ENCODE measurements at regions not wholly inside any gene's neighbourhood (a gene's known extent, or its start where the extent isn't known, plus 50 kb on each side); places are given as distances from the start of the nearest gene placed in this dataset.

DNA sequence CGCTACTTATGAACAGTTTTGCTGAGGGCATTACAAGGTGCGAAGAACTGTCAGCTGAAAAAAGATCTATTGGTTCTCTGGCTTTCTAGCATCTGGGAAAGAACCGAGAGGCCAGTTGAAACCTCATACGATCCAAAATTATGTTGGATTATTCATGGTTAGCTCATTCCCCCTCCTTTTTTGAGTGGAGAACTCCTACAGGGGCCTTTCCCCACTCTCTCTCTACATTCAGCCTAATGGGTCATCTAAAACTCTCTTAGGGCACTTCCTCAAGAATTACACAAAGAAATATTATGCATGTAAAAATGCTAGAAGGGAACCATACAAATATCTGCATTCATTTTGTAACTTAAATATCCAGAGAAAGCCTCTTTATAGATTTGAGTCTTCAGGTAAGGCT, 358.2 kb downstream of the ADGRL2 start:
- no peaks in the 10 kb centered on the region for H3K36me3 ChIP-seq (ENCODE audit: control insufficient read depth in 2 of 2, insufficient read depth in 2 of 2, low read length in 1 of 2)
- no peaks in the 10 kb centered on the region for H3K9me3 ChIP-seq (ENCODE audit: control insufficient read depth in 2 of 2, insufficient read depth in 1 of 2, low read length in 1 of 2)
- H3K27ac ChIP-seq (ENCODE audit: low read depth in 1 of 2, low read length in 1 of 2) = no peak overlapping the region
- H3K27me3 ChIP-seq (ENCODE audit: control insufficient read depth in 2 of 2, insufficient read depth in 1 of 2, low read length in 1 of 2) = peaks cover 0 to 5% of the 10 kb centered on the region in 2 donors
- peaks cover 11 to 25% of the 10 kb centered on the region in 2 donors for H3K4me1 ChIP-seq (ENCODE audit: control insufficient read depth in 2 of 2, insufficient read depth in 2 of 2, low read length in 2 of 2)
- H3K4me3 ChIP-seq (ENCODE audit: low read length in 2 of 2) = no peak overlapping the region
- WGBS = 97% methylated on average over 4 of the region's 4 CpGs
- DNase-seq (ENCODE audit: low read depth in 6 of 9, low spot score in 9 of 9) = no peak

GRCh38 chr1:82154219-82154970, 353.7 kb downstream of the ADGRL2 start:
- peaks cover 0 to 5% of the 10 kb centered on the region in 2 donors for H3K27me3 ChIP-seq (ENCODE audit: control insufficient read depth in 2 of 2, insufficient read depth in 1 of 2, low read length in 1 of 2)
- H3K4me3 ChIP-seq (ENCODE audit: low read length in 2 of 2) = no peak overlapping the region
- H3K9me3 ChIP-seq (ENCODE audit: control insufficient read depth in 2 of 2, insufficient read depth in 1 of 2, low read length in 1 of 2) = no peaks in the 10 kb centered on the region
- no peak for DNase-seq (ENCODE audit: low read depth in 6 of 9, low spot score in 9 of 9)
- H3K36me3 ChIP-seq (ENCODE audit: control insufficient read depth in 2 of 2, insufficient read depth in 2 of 2, low read length in 1 of 2) = no peaks in the 10 kb centered on the region
- peaks cover 0 to 7% of the 10 kb centered on the region in 2 donors for H3K4me1 ChIP-seq (ENCODE audit: control insufficient read depth in 2 of 2, insufficient read depth in 2 of 2, low read length in 2 of 2)
- no peak overlapping the region for H3K27ac ChIP-seq (ENCODE audit: low read depth in 1 of 2, low read length in 1 of 2)
- WGBS = 84% methylated on average over 4 of the region's 4 CpGs

- Histone ChIP-seq H3K4me1 (ENCODE audit: control insufficient read depth in 2 of 2, insufficient read depth in 2 of 2, low read length in 2 of 2) (peaks cover 0 to 7% of the 10 kb centered on the region in 2 donors), H3K27me3 (ENCODE audit: control insufficient read depth in 2 of 2, insufficient read depth in 1 of 2, low read length in 1 of 2) (peaks cover 0 to 5% of the 10 kb centered on the region in 2 donors), H3K27ac (ENCODE audit: low read depth in 1 of 2, low read length in 1 of 2) (no peak overlapping the region), H3K9me3 (ENCODE audit: control insufficient read depth in 2 of 2, insufficient read depth in 1 of 2, low read length in 1 of 2) (no peaks in the 10 kb centered on the region), H3K36me3 (ENCODE audit: control insufficient read depth in 2 of 2, insufficient read depth in 2 of 2, low read length in 1 of 2) (no peaks in the 10 kb centered on the region), H3K4me3 (ENCODE audit: low read length in 2 of 2) (no peak overlapping the region)
- peak in 2 of 9 donors; percentile 17 to 54 for DNase-seq (ENCODE audit: low read depth in 6 of 9, low spot score in 9 of 9)
Measured at GRCh38 chr1:82153752-82154151, 353.0 kb downstream of the ADGRL2 start.

DNA sequence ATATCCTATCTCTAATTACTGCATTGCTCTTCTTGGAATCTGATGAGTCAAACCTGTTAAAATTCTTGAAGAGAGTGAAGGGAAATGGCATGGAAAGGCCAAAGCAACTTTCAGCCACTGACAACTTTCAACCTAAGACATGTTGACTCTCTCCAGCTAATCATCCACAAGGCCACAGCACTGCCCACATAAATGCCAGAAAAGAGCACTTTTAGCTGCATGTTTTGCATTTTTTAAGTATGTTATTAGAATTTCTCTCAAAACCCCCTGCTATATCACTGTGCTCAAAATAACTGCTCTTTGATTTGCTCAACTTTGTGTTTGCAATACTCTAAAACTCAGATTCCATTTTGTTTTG, 352.5 kb downstream of the ADGRL2 start:
- peaks cover 0 to 7% of the 10 kb centered on the region in 2 donors for H3K4me1 ChIP-seq (ENCODE audit: control insufficient read depth in 2 of 2, insufficient read depth in 2 of 2, low read length in 2 of 2)
- no peak overlapping the region for H3K4me3 ChIP-seq (ENCODE audit: low read length in 2 of 2)
- H3K9me3 ChIP-seq (ENCODE audit: control insufficient read depth in 2 of 2, insufficient read depth in 1 of 2, low read length in 1 of 2) = no peaks in the 10 kb centered on the region
- no peak overlapping the region for H3K27ac ChIP-seq (ENCODE audit: low read depth in 1 of 2, low read length in 1 of 2)
- peaks cover 0 to 5% of the 10 kb centered on the region in 2 donors for H3K27me3 ChIP-seq (ENCODE audit: control insufficient read depth in 2 of 2, insufficient read depth in 1 of 2, low read length in 1 of 2)
- no peaks in the 10 kb centered on the region for H3K36me3 ChIP-seq (ENCODE audit: control insufficient read depth in 2 of 2, insufficient read depth in 2 of 2, low read length in 1 of 2)
- DNase-seq (ENCODE audit: low read depth in 6 of 9, low spot score in 9 of 9) = no peak

DNA sequence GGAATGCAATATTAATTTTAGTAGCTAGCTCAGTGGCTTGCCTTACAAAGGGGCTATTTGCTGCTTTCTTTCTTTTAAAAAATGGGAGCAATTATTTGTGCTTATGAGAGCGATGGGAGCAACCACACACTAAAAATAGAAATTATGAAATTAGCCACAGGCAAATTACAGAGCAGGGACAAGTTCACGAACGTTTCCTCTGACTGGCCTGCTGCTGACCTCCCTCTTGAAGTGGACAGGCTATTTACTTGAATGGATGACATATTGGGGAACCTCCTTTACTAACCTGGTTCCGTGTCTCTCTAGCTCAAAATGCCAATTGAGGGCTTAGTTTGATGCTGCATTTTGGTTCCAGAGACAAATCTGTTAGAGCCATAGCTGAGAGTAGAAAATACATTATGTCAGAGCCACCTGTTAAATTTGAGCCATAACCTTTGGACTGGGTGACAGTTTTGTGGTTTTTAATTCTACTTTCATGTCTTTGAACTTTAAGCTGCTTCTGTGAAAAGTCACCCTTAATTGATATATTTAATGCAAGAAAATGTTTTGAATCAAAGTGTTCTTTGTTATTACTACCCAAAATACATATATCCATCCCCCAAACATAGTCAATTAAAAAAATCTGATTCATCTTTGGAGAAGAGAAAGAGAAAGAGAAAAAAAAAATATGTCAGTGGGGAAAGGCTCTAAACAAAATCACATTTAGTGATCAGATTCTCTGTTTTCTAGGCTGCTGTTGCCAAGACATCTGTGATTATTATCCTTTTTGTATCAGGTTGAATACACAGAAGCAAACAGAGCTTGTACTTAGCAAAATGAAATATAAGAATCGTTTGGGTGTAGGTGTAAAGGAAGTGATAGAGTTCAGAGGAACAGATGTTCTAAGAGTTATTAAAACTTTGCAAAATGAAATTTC, 351.9 kb downstream of the ADGRL2 start:
- Histone ChIP-seq H3K9me3 (ENCODE audit: control insufficient read depth in 2 of 2, insufficient read depth in 1 of 2, low read length in 1 of 2) (no peaks in the 10 kb centered on the region), H3K4me3 (ENCODE audit: low read length in 2 of 2) (no peak overlapping the region), H3K36me3 (ENCODE audit: control insufficient read depth in 2 of 2, insufficient read depth in 2 of 2, low read length in 1 of 2) (no peaks in the 10 kb centered on the region), H3K4me1 (ENCODE audit: control insufficient read depth in 2 of 2, insufficient read depth in 2 of 2, low read length in 2 of 2) (peaks cover 0 to 7% of the 10 kb centered on the region in 2 donors), H3K27ac (ENCODE audit: low read depth in 1 of 2, low read length in 1 of 2) (no peak overlapping the region), H3K27me3 (ENCODE audit: control insufficient read depth in 2 of 2, insufficient read depth in 1 of 2, low read length in 1 of 2) (peaks cover 0 to 5% of the 10 kb centered on the region in 2 donors)
- WGBS = 63% methylated on average over 5 of the region's 5 CpGs
- peak in 1 of 9 donors; percentile 21 for DNase-seq (ENCODE audit: low read depth in 6 of 9, low spot score in 9 of 9)

GRCh38 chr1:82145656-82146055, 344.9 kb downstream of the ADGRL2 start:
- H3K36me3 ChIP-seq (ENCODE audit: control insufficient read depth in 2 of 2, insufficient read depth in 2 of 2, low read length in 1 of 2) = no peaks in the 10 kb centered on the region

DNA sequence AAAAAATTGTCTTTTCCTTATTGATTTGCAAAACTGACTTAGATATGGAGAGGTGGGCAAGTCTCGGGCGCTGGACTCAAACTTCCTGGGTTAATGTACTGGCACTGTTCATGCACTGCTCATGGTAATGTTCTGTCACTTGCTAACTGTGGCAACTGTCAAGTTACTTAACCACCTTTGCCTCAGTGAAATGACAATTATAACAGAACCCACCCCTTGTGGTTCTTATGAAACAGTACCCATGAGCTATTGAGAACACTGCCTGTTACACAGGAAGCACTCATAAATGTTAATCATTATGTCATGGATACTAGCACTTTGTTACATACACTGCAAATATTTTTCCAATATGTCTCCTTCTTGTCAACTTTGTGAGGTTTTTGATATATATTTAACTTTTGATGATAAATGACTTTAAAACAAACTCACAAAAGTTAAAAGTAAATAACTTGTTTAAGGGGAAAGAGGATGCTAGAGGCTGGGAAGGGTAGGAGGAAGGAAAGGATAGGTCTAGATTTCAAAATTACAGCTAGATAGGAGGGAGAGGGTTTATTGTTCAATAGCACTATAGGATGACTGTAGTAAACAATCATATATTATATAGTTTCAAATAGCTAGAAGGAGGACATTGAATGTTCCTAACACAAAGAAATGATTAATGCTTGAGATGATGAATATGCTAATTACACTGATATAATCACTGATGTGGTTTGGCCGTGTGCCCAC, 342.5 kb downstream of the ADGRL2 start:
- H3K27ac ChIP-seq (ENCODE audit: low read depth in 1 of 2, low read length in 1 of 2) = no peak overlapping the region
- H3K27me3 ChIP-seq (ENCODE audit: control insufficient read depth in 2 of 2, insufficient read depth in 1 of 2, low read length in 1 of 2) = no peaks in the 10 kb centered on the region
- DNase-seq (ENCODE audit: low read depth in 6 of 9, low spot score in 9 of 9) = no peak
- WGBS = 97% methylated on average over 3 of the region's 3 CpGs
- H3K9me3 ChIP-seq (ENCODE audit: control insufficient read depth in 2 of 2, insufficient read depth in 1 of 2, low read length in 1 of 2) = no peaks in the 10 kb centered on the region
- H3K4me3 ChIP-seq (ENCODE audit: low read length in 2 of 2) = no peak overlapping the region
- no peaks in the 10 kb centered on the region for H3K4me1 ChIP-seq (ENCODE audit: control insufficient read depth in 2 of 2, insufficient read depth in 2 of 2, low read length in 2 of 2)
- H3K36me3 ChIP-seq (ENCODE audit: control insufficient read depth in 2 of 2, insufficient read depth in 2 of 2, low read length in 1 of 2) = no peaks in the 10 kb centered on the region

More at GRCh38 chr1:82145656-82146055, 344.9 kb downstream of the ADGRL2 start:
- H3K9me3 ChIP-seq (ENCODE audit: control insufficient read depth in 2 of 2, insufficient read depth in 1 of 2, low read length in 1 of 2) = no peaks in the 10 kb centered on the region
- WGBS = 92% methylated on average over 1 of the region's 1 CpG
- no peaks in the 10 kb centered on the region for H3K4me1 ChIP-seq (ENCODE audit: control insufficient read depth in 2 of 2, insufficient read depth in 2 of 2, low read length in 2 of 2)
- no peak overlapping the region for H3K4me3 ChIP-seq (ENCODE audit: low read length in 2 of 2)
- DNase-seq (ENCODE audit: low read depth in 6 of 9, low spot score in 9 of 9) = no peak
- no peaks in the 10 kb centered on the region for H3K27me3 ChIP-seq (ENCODE audit: control insufficient read depth in 2 of 2, insufficient read depth in 1 of 2, low read length in 1 of 2)
- H3K27ac ChIP-seq (ENCODE audit: low read depth in 1 of 2, low read length in 1 of 2) = no peak overlapping the region

DNA sequence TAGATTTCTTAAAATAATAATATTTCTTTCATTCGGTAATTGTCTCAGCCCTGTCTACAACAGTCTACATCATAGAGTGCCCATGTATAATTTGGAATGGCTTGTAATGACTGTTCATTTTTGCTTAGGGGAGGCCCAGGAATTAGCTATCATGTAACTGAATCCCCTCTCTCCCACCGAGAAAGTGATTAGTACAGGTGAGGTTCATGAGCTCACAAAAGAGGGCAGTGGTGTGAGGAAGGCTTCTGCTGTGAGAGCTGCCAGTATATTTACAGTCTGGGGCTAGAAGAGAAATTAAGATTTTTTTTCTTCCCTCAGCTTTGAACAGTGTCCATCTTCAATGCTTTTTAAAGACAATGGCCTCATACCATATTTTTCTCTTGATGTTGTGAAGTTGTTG, 340.7 kb downstream of the ADGRL2 start:
- no peaks in the 10 kb centered on the region for H3K36me3 ChIP-seq (ENCODE audit: control insufficient read depth in 2 of 2, insufficient read depth in 2 of 2, low read length in 1 of 2)
- no peaks in the 10 kb centered on the region for H3K27me3 ChIP-seq (ENCODE audit: control insufficient read depth in 2 of 2, insufficient read depth in 1 of 2, low read length in 1 of 2)
- DNase-seq (ENCODE audit: low read depth in 6 of 9, low spot score in 9 of 9) = no peak
- whole genome bisulfite sequencing = 96% methylated on average over 2 of the region's 2 CpGs
- no peak overlapping the region for H3K4me3 ChIP-seq (ENCODE audit: low read length in 2 of 2)
- no peaks in the 10 kb centered on the region for H3K4me1 ChIP-seq (ENCODE audit: control insufficient read depth in 2 of 2, insufficient read depth in 2 of 2, low read length in 2 of 2)
- no peak overlapping the region for H3K27ac ChIP-seq (ENCODE audit: low read depth in 1 of 2, low read length in 1 of 2)
- no peaks in the 10 kb centered on the region for H3K9me3 ChIP-seq (ENCODE audit: control insufficient read depth in 2 of 2, insufficient read depth in 1 of 2, low read length in 1 of 2)
